ENCODE measurements at regions not wholly inside any gene's neighbourhood (a gene's known extent, or its start where the extent isn't known, plus 50 kb on each side); places are given as distances from the start of the nearest gene placed in this dataset.

GRCh38 chr21:28100366-28100765 lies 892.3 kb downstream of the LTN1 start:
- Histone ChIP-seq H3K36me3 (no peaks in the 10 kb centered on the region), H3K27ac (no peak overlapping the region), H3K27me3 (replicated peaks; ENCODE audit: insufficient read depth) (no peaks in the 10 kb centered on the region), H3K4me1 (ENCODE audit: control insufficient read depth in 1 of 2, low read depth in 2 of 2) (peaks cover 0 to 13% of the 10 kb centered on the region in 2 donors), H3K9me3 (no peaks in the 10 kb centered on the region), H3K4me3 (no peak overlapping the region)
- DNase-seq (ENCODE audit: low spot score), result no peak
- no peak for ATAC-seq (ENCODE audit: insufficient number of reproducible peaks, low FRiP score, low read depth)
- no peak for TF ChIP-seq CTCF (IDR thresholded peaks at IDR 0.05)

GRCh38 chr21:28099001-28099705 lies 893.5 kb downstream of the LTN1 start:
- Histone ChIP-seq H3K27ac (no peak overlapping the region), H3K9me3 (no peaks in the 10 kb centered on the region), H3K4me1 (ENCODE audit: control insufficient read depth in 1 of 2, low read depth in 2 of 2) (peaks cover 0 to 5% of the 10 kb centered on the region in 2 donors), H3K36me3 (no peaks in the 10 kb centered on the region), H3K27me3 (replicated peaks; ENCODE audit: insufficient read depth) (no peaks in the 10 kb centered on the region), H3K4me3 (no peak overlapping the region)
- DNase-seq (ENCODE audit: low spot score) (no peak), ATAC-seq (ENCODE audit: insufficient number of reproducible peaks, low FRiP score, low read depth) (no peak)
- TF ChIP-seq CTCF (IDR thresholded peaks at IDR 0.05), result no peak

- peak overlapping the region in 1 of 2 donors; percentile 67 for H3K27ac ChIP-seq
- no peak overlapping the region for H3K4me3 ChIP-seq
- ATAC-seq (ENCODE audit: insufficient number of reproducible peaks, low FRiP score, low read depth), result no peak
- TF ChIP-seq CTCF (IDR thresholded peaks at IDR 0.05), result no peak
- no peak for DNase-seq (ENCODE audit: low spot score)
- H3K27me3 ChIP-seq (replicated peaks; ENCODE audit: insufficient read depth), result no peaks in the 10 kb centered on the region
- peaks cover 0 to 5% of the 10 kb centered on the region in 2 donors for H3K4me1 ChIP-seq (ENCODE audit: control insufficient read depth in 1 of 2, low read depth in 2 of 2)
- H3K36me3 ChIP-seq, result no peaks in the 10 kb centered on the region
- H3K9me3 ChIP-seq, result no peaks in the 10 kb centered on the region
Measured at GRCh38 chr21:28091466-28091865, 901.2 kb downstream of the LTN1 start.

GRCh38 chr21:28090546-28090945 lies 902.1 kb downstream of the LTN1 start:
- DNase-seq (ENCODE audit: low spot score) (no peak), ATAC-seq (ENCODE audit: insufficient number of reproducible peaks, low FRiP score, low read depth) (no peak)
- H3K4me1 ChIP-seq (ENCODE audit: control insufficient read depth in 1 of 2, low read depth in 2 of 2), result peaks cover 0 to 5% of the 10 kb centered on the region in 2 donors
- H3K27ac ChIP-seq, result peak overlapping the region; percentile 16 to 40
- H3K4me3 ChIP-seq, result peak overlapping the region; percentile 65
- TF ChIP-seq CTCF (IDR thresholded peaks at IDR 0.05), result no peak
- no peaks in the 10 kb centered on the region for H3K9me3 ChIP-seq
- H3K36me3 ChIP-seq, result no peaks in the 10 kb centered on the region
- H3K27me3 ChIP-seq (replicated peaks; ENCODE audit: insufficient read depth), result no peaks in the 10 kb centered on the region

GRCh38 chr21:28089599-28090441 lies 902.9 kb downstream of the LTN1 start:
- H3K27ac ChIP-seq, result peak overlapping the region; percentile 16 to 40
- H3K4me3 ChIP-seq, result peak overlapping the region; percentile 65
- no peaks in the 10 kb centered on the region for H3K36me3 ChIP-seq
- no peak for ATAC-seq (ENCODE audit: insufficient number of reproducible peaks, low FRiP score, low read depth)
- H3K9me3 ChIP-seq, result no peaks in the 10 kb centered on the region
- H3K27me3 ChIP-seq (replicated peaks; ENCODE audit: insufficient read depth), result no peaks in the 10 kb centered on the region
- peaks cover 0 to 5% of the 10 kb centered on the region in 2 donors for H3K4me1 ChIP-seq (ENCODE audit: control insufficient read depth in 1 of 2, low read depth in 2 of 2)
- no peak for DNase-seq (ENCODE audit: low spot score)
- no peak for TF ChIP-seq CTCF (IDR thresholded peaks at IDR 0.05)

All from thoracic aorta (tissue), 2 donors.